Liver (tissue), 8 donors: ENCODE measurements at regions not wholly inside any gene's neighbourhood (a gene's known extent, or its start where the extent isn't known, plus 50 kb on each side); places are given as distances from the start of the nearest gene placed in this dataset.

ENCODE experiments used
- DNase-seq: peaks from one replicate; pipeline ENCODE4 v3.0.0-alpha.2; 2017; ENCODE audit warnings: low spot score
- H3K27ac ChIP-seq, 2 donors: one replicate each; pipeline ENCODE4 v1.7.0; 2013; ENCODE audit warnings: inconsistent platforms in 2 of 2, low read length in 2 of 2, control low read depth in 1 of 2, low read depth in 1 of 2, mild to moderate bottlenecking in 1 of 2
- H3K27me3 ChIP-seq, 4 donors: one replicate each; pipeline versions ENCODE4 v1.6.1 to v1.7.0; 2013; ENCODE audit warnings: low read length in 3 of 4, inconsistent platforms in 1 of 4, mild to moderate bottlenecking in 1 of 4, moderate library complexity in 1 of 4; ENCODE audit not compliant: control insufficient read depth in 4 of 4, insufficient read depth in 4 of 4
- H3K36me3 ChIP-seq, 4 donors: one replicate each; pipeline versions ENCODE4 v1.6.1 to v1.7.0; 2013; ENCODE audit warnings: low read length in 3 of 4, mild to moderate bottlenecking in 3 of 4, low read depth in 1 of 4, moderate library complexity in 1 of 4; ENCODE audit not compliant: control insufficient read depth in 4 of 4, insufficient read depth in 3 of 4
- H3K4me1 ChIP-seq, 4 donors: one replicate each; pipeline versions ENCODE4 v1.6.1 to v1.7.0; 2013; ENCODE audit warnings: low read length in 3 of 4, mild to moderate bottlenecking in 3 of 4, moderate library complexity in 1 of 4; ENCODE audit not compliant: control insufficient read depth in 4 of 4, insufficient read depth in 4 of 4
- H3K4me3 ChIP-seq, 3 donors: one replicate each; pipeline versions ENCODE4 v1.6.1 to v1.7.0; 2013; ENCODE audit warnings: low read length in 3 of 3, control low read depth in 1 of 3, low read depth in 1 of 3, mild to moderate bottlenecking in 1 of 3
- H3K9ac ChIP-seq, 2 donors: one replicate each; pipeline ENCODE4 v1.7.0; 2013; ENCODE audit warnings: low read length in 2 of 2, mild to moderate bottlenecking in 2 of 2, moderate library complexity in 2 of 2, control low read depth in 1 of 2, low read depth in 1 of 2
- H3K9me3 ChIP-seq, 4 donors: one replicate each; pipeline versions ENCODE4 v1.6.1 to v1.7.0; 2013; ENCODE audit warnings: low read length in 3 of 4; ENCODE audit not compliant: control insufficient read depth in 4 of 4
- EGR1 ChIP-seq, 2 donors: IDR thresholded peaks; 2 replicates each; pipeline ENCODE4 v1.6.1; 2016 to 2018; ENCODE audit warnings: antibody characterized with exemption in 2 of 2, low read depth in 2 of 2
- FOXA1 ChIP-seq: IDR thresholded peaks from 2 replicates; pipeline ENCODE4 v1.6.1; 2016; ENCODE audit warnings: antibody characterized with exemption
- FOXA2 ChIP-seq: IDR thresholded peaks from 2 replicates; pipeline ENCODE4 v1.6.1; 2016; ENCODE audit warnings: antibody characterized with exemption
- HNF4A ChIP-seq, 2 donors: conservative IDR thresholded peaks; 2 replicates each; pipeline ENCODE4 v1.6.1; 2016; ENCODE audit warnings: antibody characterized with exemption in 2 of 2, mild to moderate bottlenecking in 2 of 2
- NR2F2 ChIP-seq: IDR thresholded peaks from 2 replicates; pipeline ENCODE4 v1.6.1; 2016; ENCODE audit warnings: antibody characterized with exemption
- RAD21 ChIP-seq, 2 donors: IDR thresholded peaks; 2 replicates each; pipeline ENCODE4 v1.6.1; 2016; ENCODE audit warnings: antibody characterized with exemption in 2 of 2, mild to moderate bottlenecking in 2 of 2
- REST ChIP-seq: IDR thresholded peaks from 2 replicates; pipeline ENCODE4 v1.6.1; 2016; ENCODE audit warnings: antibody characterized with exemption, mild to moderate bottlenecking
- RXRA ChIP-seq, 2 donors: IDR thresholded peaks; 2 replicates each; pipeline ENCODE4 v1.6.1; 2017 to 2018; ENCODE audit warnings: antibody characterized with exemption in 2 of 2, mild to moderate bottlenecking in 1 of 2
- TAF1 ChIP-seq: conservative IDR thresholded peaks from 2 replicates; pipeline ENCODE4 v1.6.1; 2016; ENCODE audit warnings: antibody characterized with exemption, mild to moderate bottlenecking
- YY1 ChIP-seq: IDR thresholded peaks from 2 replicates; pipeline ENCODE4 v1.6.1; 2016; ENCODE audit warnings: antibody characterized with exemption, mild to moderate bottlenecking
- WGBS: extraction: QIAGEN DNeasy Blood & Tissue Kit; methylation state at CpG from one replicate; pipeline ENCODE4 v1.1.7; 2013; 5-methylcytosine and 5-hydroxymethylcytosine counted together
- TF ChIP-seq, protein P1 (sequence below): fragments of 150-350 bp; IDR thresholded peaks from 2 replicates; pipeline ENCODE4 v1.5.1; 2017; ENCODE audit warnings: improper control_type of control experiment, low read depth, low read length; ENCODE audit not compliant: missing input control
- TF ChIP-seq, protein P2 (sequence below): IDR thresholded peaks from 2 replicates; pipeline ENCODE4 v1.6.1; 2016; ENCODE audit warnings: antibody characterized with exemption
- donor health status: healthy.
- donor health status: healthy.
- donor health status: healthy.
- donor health status: healthy.
- donor health status: healthy.

DNA sequence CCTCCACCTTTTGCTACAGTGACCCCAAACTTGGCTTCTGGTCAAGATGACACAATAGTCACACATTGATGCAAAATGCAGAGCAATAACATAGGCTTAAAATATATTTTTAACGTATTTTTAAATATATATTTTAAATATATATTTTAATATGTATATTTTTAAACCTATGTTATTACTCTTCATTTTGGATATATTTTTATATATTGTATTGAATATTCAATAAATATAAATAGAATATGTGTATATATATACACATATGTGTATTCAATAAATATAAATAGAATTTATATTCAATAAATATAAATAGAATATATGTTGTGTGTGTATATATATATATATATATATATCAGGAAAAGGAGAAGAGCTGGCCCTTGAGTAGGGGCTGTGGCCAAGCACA is 115.6 kb downstream of the POU4F1 start:
- DNase-seq = no peak
- no peak overlapping the region for H3K27ac ChIP-seq
- H3K27me3 ChIP-seq = no peaks in the 10 kb centered on the region
- WGBS = 63% methylated on average over 1 of the region's 1 CpG
- no peaks in the 10 kb centered on the region for H3K4me1 ChIP-seq
- no peak overlapping the region for H3K4me3 ChIP-seq
- no peak overlapping the region for H3K9ac ChIP-seq
- peaks cover 0 to 5% (median 2%) of the 10 kb centered on the region in 4 donors for H3K9me3 ChIP-seq
- TF ChIP-seq FOXA1 = no peak
- TF ChIP-seq, protein P1, sequence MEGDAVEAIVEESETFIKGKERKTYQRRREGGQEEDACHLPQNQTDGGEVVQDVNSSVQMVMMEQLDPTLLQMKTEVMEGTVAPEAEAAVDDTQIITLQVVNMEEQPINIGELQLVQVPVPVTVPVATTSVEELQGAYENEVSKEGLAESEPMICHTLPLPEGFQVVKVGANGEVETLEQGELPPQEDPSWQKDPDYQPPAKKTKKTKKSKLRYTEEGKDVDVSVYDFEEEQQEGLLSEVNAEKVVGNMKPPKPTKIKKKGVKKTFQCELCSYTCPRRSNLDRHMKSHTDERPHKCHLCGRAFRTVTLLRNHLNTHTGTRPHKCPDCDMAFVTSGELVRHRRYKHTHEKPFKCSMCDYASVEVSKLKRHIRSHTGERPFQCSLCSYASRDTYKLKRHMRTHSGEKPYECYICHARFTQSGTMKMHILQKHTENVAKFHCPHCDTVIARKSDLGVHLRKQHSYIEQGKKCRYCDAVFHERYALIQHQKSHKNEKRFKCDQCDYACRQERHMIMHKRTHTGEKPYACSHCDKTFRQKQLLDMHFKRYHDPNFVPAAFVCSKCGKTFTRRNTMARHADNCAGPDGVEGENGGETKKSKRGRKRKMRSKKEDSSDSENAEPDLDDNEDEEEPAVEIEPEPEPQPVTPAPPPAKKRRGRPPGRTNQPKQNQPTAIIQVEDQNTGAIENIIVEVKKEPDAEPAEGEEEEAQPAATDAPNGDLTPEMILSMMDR = no peak
- TF ChIP-seq RAD21 (IDR thresholded peaks at IDR 0.05) = no peak
- TF ChIP-seq, protein P2, sequence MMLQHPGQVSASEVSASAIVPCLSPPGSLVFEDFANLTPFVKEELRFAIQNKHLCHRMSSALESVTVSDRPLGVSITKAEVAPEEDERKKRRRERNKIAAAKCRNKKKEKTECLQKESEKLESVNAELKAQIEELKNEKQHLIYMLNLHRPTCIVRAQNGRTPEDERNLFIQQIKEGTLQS = no peak
- TF ChIP-seq RXRA (IDR thresholded peaks at IDR 0.05) = no peak
- TF ChIP-seq EGR1 (IDR thresholded peaks at IDR 0.05; ENCODE audit: low read depth in 2 of 2) = no peak
- no peak for TF ChIP-seq NR2F2
- no peak for TF ChIP-seq REST
- no peaks in the 10 kb centered on the region for H3K36me3 ChIP-seq

DNA sequence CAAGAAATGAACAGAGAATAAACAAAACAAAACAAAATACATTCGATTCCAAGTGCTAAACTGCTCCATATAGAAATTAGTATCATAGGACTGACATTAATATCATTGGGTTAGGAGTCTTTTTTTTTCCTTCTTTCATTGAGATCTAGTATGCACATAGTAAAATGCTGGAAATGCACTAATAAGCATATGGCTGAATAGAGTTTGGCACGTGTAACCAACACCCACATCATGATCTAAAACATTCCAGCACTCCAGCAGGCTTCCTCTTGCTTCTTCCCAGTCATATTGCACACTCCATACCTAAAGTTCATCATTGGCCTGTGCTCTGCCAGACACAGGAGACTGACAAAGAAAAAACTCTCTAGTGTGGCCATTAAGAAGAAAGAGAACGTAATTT is 117.5 kb downstream of the POU4F1 start:
- Histone ChIP-seq H3K36me3 (no peaks in the 10 kb centered on the region), H3K27me3 (no peaks in the 10 kb centered on the region), H3K4me3 (no peak overlapping the region), H3K9me3 (no peaks in the 10 kb centered on the region), H3K4me1 (no peaks in the 10 kb centered on the region), H3K27ac (no peak overlapping the region), H3K9ac (no peak overlapping the region)
- WGBS = 75% methylated on average over 3 of the region's 3 CpGs
- TF ChIP-seq FOXA2 (no peak), RAD21 (IDR thresholded peaks at IDR 0.05) (no peak), YY1 (no peak)
- DNase-seq = no peak

- no peak overlapping the region for H3K27ac ChIP-seq
- no peaks in the 10 kb centered on the region for H3K4me1 ChIP-seq
- TF ChIP-seq HNF4A (conservative IDR thresholded peaks at IDR 0.05) (no peak), TAF1 (no peak), YY1 (no peak), FOXA1 (no peak), REST (no peak), FOXA2 (no peak), RXRA (IDR thresholded peaks at IDR 0.05) (no peak), EGR1 (IDR thresholded peaks at IDR 0.05; ENCODE audit: low read depth in 2 of 2) (no peak), RAD21 (IDR thresholded peaks at IDR 0.05) (no peak)
- no peaks in the 10 kb centered on the region for H3K27me3 ChIP-seq
- H3K36me3 ChIP-seq = no peaks in the 10 kb centered on the region
- H3K9ac ChIP-seq = no peak overlapping the region
- WGBS = 80% methylated on average over 1 of the region's 1 CpG
- DNase-seq = no peak
- no peak overlapping the region for H3K4me3 ChIP-seq
- H3K9me3 ChIP-seq = no peaks in the 10 kb centered on the region
Observed at GRCh38 chr13:78478183-78478582, 125.2 kb downstream of the POU4F1 start.
